AG04449 (cell line): ENCODE measurements at regions not wholly inside any gene's neighbourhood (a gene's known extent, or its start where the extent isn't known, plus 50 kb on each side); places are given as distances from the start of the nearest gene placed in this dataset.

Source experiments
- CTCF ChIA-PET: fragments of 350-600 bp; formaldehyde crosslinking; extraction: SDS; loops from one replicate; lab custom pipeline; 2021; ENCODE audit warnings: antibody characterized with exemption; lab: Yijun Ruan, JAX
- POLR2A ChIA-PET: fragments of 400-600, 350-600 bp; formaldehyde crosslinking; extraction: SDS; loops from one replicate; lab custom pipeline; 2020; ENCODE audit warnings: antibody characterized with exemption, inconsistent platforms; lab: Yijun Ruan, JAX
- DNase-seq: peaks from one replicate; pipeline ENCODE4 v3.0.0-alpha.2; 2010; ENCODE audit warnings: low read depth, low spot score
- H3K4me3 ChIP-seq: 2 replicates; pipeline ENCODE4 v1.5.1; 2011; ENCODE audit warnings: low read depth, mild to moderate bottlenecking, control low read depth, low read length
- CTCF ChIP-seq: IDR thresholded peaks from one replicate; pipeline ENCODE4 v1.5.1; 2011; ENCODE audit warnings: mild to moderate bottlenecking, moderate library complexity, low read length, control low read depth, inconsistent platforms; ENCODE audit not compliant: insufficient read depth; ENCODE audit errors: missing control alignments

GRCh38 chr16:55933038-55933437 is 57.9 kb upstream of the CES5A start:
- ChIA-PET CTCF (interaction anchor here (1.4 kb wide), 2 partner anchors 10 to 12 kb away, joined by 4 to 6 read pairs; no protein-coding TSS in a partner anchor), POLR2A (no interaction called here)
- TF ChIP-seq CTCF, result no peak

GRCh38 chr16:55930036-55930435 is 54.9 kb upstream of the CES5A start:
- CTCF ChIA-PET, result no interaction called here

More at GRCh38 chr16:55933038-55933437, 57.9 kb upstream of the CES5A start:
- DNase-seq, result no peak
- H3K4me3 ChIP-seq, result no peak overlapping the region

GRCh38 chr16:55929181-55929580 is 54.0 kb upstream of the CES5A start:
- ChIA-PET CTCF (no interaction called here), POLR2A (no interaction called here)
- TF ChIP-seq CTCF, result no peak
- DNase-seq, result no peak
- H3K4me3 ChIP-seq, result no peak overlapping the region

More at GRCh38 chr16:55930036-55930435, 54.9 kb upstream of the CES5A start:
- no peak for DNase-seq
- no peak for TF ChIP-seq CTCF
- H3K4me3 ChIP-seq, result no peak overlapping the region
- POLR2A ChIA-PET, result no interaction called here

GRCh38 chr16:55925242-55925641 is 50.1 kb upstream of the CES5A start:
- CTCF ChIA-PET, result no interaction called here
- TF ChIP-seq CTCF, result no peak
- no peak overlapping the region for H3K4me3 ChIP-seq
- no peak for DNase-seq
- POLR2A ChIA-PET, result no interaction called here
